Right lobe of liver (tissue), 4 donors: ENCODE measurements at regions not wholly inside any gene's neighbourhood (a gene's known extent, or its start where the extent isn't known, plus 50 kb on each side); places are given as distances from the start of the nearest gene placed in this dataset.
"Not testable (repeated sequence)": the region's sequence is repeated elsewhere in the genome, so short reads cannot be mapped to it uniquely, and the experiment has no call there.

Experiments
- POLR2A ChIP-seq: fragments of 450-650 bp; IDR thresholded peaks from one replicate; pipeline ENCODE4 v1.6.1; 2017; ENCODE audit warnings: antibody characterized with exemption, mild to moderate bottlenecking
- TF ChIP-seq, protein P1 (sequence below), 4 donors: fragments of 200-600 bp in 3 of 4; fragments of 450-650 bp in 1 of 4; IDR thresholded peaks; one replicate each; pipeline versions ENCODE4 v1.5.1 to v1.8.0; 2016 to 2022; ENCODE audit warnings: antibody characterized with exemption in 4 of 4, mild to moderate bottlenecking in 2 of 4
- donor health status: DM: no; HTN: no; CAD: no.
- donor health status: DM: no; HTN: no; CAD: no.
- donor health status: DM: no; HTN: yes; CAD: no.

DNA sequence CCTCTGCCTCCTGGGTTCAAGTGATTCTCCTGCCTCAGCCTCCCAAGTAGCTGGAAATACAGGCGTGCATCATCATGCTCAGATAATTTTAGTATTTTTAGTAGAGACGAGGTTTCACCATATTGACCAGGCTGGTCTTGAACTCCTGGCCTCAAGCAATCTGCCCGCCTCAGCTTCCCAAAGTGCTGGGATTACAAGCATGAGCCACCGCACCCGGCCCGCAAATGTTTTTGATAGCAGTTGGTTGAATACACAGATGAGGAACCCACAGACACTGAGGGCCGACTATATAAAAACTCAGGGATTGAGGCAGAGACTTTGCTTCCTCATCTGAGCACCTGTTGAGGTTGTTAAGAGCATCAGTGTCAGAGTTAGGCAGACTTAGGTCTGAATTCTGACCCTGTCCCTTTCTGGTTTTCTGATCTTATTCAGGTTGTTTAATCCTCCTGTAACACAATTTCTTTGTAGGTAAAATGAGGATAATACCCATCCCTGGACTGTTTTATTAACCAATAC lies 84.7 kb downstream of the ZFP36L2 start:
- TF ChIP-seq, protein P1, sequence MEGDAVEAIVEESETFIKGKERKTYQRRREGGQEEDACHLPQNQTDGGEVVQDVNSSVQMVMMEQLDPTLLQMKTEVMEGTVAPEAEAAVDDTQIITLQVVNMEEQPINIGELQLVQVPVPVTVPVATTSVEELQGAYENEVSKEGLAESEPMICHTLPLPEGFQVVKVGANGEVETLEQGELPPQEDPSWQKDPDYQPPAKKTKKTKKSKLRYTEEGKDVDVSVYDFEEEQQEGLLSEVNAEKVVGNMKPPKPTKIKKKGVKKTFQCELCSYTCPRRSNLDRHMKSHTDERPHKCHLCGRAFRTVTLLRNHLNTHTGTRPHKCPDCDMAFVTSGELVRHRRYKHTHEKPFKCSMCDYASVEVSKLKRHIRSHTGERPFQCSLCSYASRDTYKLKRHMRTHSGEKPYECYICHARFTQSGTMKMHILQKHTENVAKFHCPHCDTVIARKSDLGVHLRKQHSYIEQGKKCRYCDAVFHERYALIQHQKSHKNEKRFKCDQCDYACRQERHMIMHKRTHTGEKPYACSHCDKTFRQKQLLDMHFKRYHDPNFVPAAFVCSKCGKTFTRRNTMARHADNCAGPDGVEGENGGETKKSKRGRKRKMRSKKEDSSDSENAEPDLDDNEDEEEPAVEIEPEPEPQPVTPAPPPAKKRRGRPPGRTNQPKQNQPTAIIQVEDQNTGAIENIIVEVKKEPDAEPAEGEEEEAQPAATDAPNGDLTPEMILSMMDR (IDR thresholded peaks at IDR 0.05): not testable (repeated sequence)
- TF ChIP-seq POLR2A: not testable (repeated sequence)
